ENCODE measurements at regions not wholly inside any gene's neighbourhood (a gene's known extent, or its start where the extent isn't known, plus 50 kb on each side); places are given as distances from the start of the nearest gene placed in this dataset.

- H3K9ac ChIP-seq (replicated peaks; ENCODE audit: extremely low read depth, insufficient read depth, low read length) = no peak overlapping the region
- H3K9me3 ChIP-seq (replicated peaks; ENCODE audit: control insufficient read depth, insufficient read depth, low read length) = peaks cover 5% of the 10 kb centered on the region
- no peaks in the 10 kb centered on the region for H3K79me2 ChIP-seq (ENCODE audit: control insufficient read depth, insufficient read depth, low read length)
- no peak for FAIRE-seq
- CTCF ChIA-PET = no interaction called here
- dilution Hi-C loops (cut with MboI; ENCODE audit: extremely low pct_ligation_motif_present, low sequenced_read_pairs) (no loop called here), intact Hi-C loops (cut with micrococcal nuclease) (no loop called here)
- BruUV-seq (replicated peaks) = no TSS peak
- no peaks in the 10 kb centered on the region for H4K20me1 ChIP-seq (replicated peaks; ENCODE audit: control insufficient read depth, extremely low read depth, insufficient read depth, low read length)
- POLR2A ChIA-PET = no interaction called here
- TF ChIP-seq GATA2 (IDR thresholded peaks at IDR 0.05; ENCODE audit: insufficient read depth, insufficient read length, low read depth, low read length) = no peak
- no peak for TF ChIP-seq POLR2AphosphoS5 (IDR thresholded peaks at IDR 0.05; ENCODE audit: insufficient read depth, low read depth, low read length)
- no peak for TF ChIP-seq MYC (IDR thresholded peaks at IDR 0.05; ENCODE audit: low read depth, low read length)
- TF ChIP-seq FOS (IDR thresholded peaks at IDR 0.05; ENCODE audit: borderline replicate concordance, insufficient read depth, low read length) = no peak
- TF ChIP-seq EZH2 (IDR thresholded peaks at IDR 0.05; ENCODE audit: borderline replicate concordance, low read depth, low read length, severe bottlenecking) = no peak
- no peak for TF ChIP-seq CTCF (IDR thresholded peaks at IDR 0.05; ENCODE audit: extremely low read depth in 1 of 2, insufficient read depth in 1 of 2, low read depth in 1 of 2, low read length in 2 of 2)
- TF ChIP-seq JUN (IDR thresholded peaks at IDR 0.05; ENCODE audit: borderline replicate concordance, insufficient read depth, insufficient read length, low read depth) = no peak
- no peak for TF ChIP-seq MAX (IDR thresholded peaks at IDR 0.05; ENCODE audit: insufficient read depth, insufficient read length)
- TF ChIP-seq POLR2A (IDR thresholded peaks at IDR 0.05; ENCODE audit: low read depth, low read length) = no peak
- DNase-seq (ENCODE audit: low read depth, low spot score) = no peak
- no peaks in the 10 kb centered on the region for H3K27me3 ChIP-seq (ENCODE audit: control insufficient read depth in 2 of 2, insufficient read depth in 2 of 2, low read length in 2 of 2)
- no peak overlapping the region for H3K27ac ChIP-seq (ENCODE audit: insufficient read depth, low read depth, low read length)
- H3K4me3 ChIP-seq (replicated peaks in 1 of 3; ENCODE audit: insufficient read depth in 1 of 3, low read depth in 1 of 3, low read length in 3 of 3) = no peak overlapping the region
- H3K4me2 ChIP-seq (ENCODE audit: insufficient read depth, low read length) = no peak overlapping the region
- no peaks in the 10 kb centered on the region for H3K9me1 ChIP-seq (replicated peaks; ENCODE audit: control insufficient read depth, extremely low read depth, insufficient read depth, low read length)
- H2AFZ ChIP-seq (ENCODE audit: low read depth, low read length) = no peak overlapping the region
- H3K4me1 ChIP-seq (ENCODE audit: control insufficient read depth, extremely low read depth, insufficient read depth, low read length) = no peaks in the 10 kb centered on the region
- no peaks in the 10 kb centered on the region for H3K36me3 ChIP-seq (ENCODE audit: control insufficient read depth in 2 of 2, extremely low read depth in 1 of 2, insufficient read depth in 2 of 2, low read length in 2 of 2)
Observed at GRCh38 chr18:37937287-37937686, 371.7 kb upstream of the CELF4 start.

All from endothelial cell of umbilical vein (primary cell).